CD4-positive, alpha-beta T cell treated with Interleukin-21 for 1 hour (primary cell): ENCODE measurements at regions not wholly inside any gene's neighbourhood (a gene's known extent, or its start where the extent isn't known, plus 50 kb on each side); places are given as distances from the start of the nearest gene placed in this dataset.

Experiments used
- DNase-seq: peaks from one replicate; pipeline ENCODE4 v3.0.0-alpha.2; 2020

- DNase-seq, result no peak
Measured at GRCh38 chr2:18172607-18173006, 294.1 kb downstream of the KCNS3 start.

- DNase-seq, result no peak
Measured at GRCh38 chr2:18171191-18172139, 293.0 kb downstream of the KCNS3 start.

GRCh38 chr2:18170642-18171041 is 292.2 kb downstream of the KCNS3 start:
- no peak for DNase-seq

- DNase-seq, result no peak
Measured at GRCh38 chr2:18169893-18170175, 291.4 kb downstream of the KCNS3 start.

- no peak for DNase-seq
Measured at GRCh38 chr2:18169121-18169892, 290.8 kb downstream of the KCNS3 start.

GRCh38 chr2:18167871-18168270 is 289.4 kb downstream of the KCNS3 start:
- DNase-seq, result no peak

- DNase-seq, result no peak
Measured at GRCh38 chr2:18161681-18162080, 283.2 kb downstream of the KCNS3 start.

GRCh38 chr2:18159896-18160295 is 281.4 kb downstream of the KCNS3 start:
- DNase-seq, result no peak

- no peak for DNase-seq
Measured at GRCh38 chr2:18156421-18156820, 278.0 kb downstream of the KCNS3 start.

GRCh38 chr2:18156002-18156401 is 277.5 kb downstream of the KCNS3 start:
- DNase-seq, result no peak

GRCh38 chr2:18154812-18155211 is 276.3 kb downstream of the KCNS3 start:
- DNase-seq, result no peak

GRCh38 chr2:18154259-18154658 is 275.8 kb downstream of the KCNS3 start:
- DNase-seq, result no peak

- DNase-seq, result no peak
Measured at GRCh38 chr2:18153741-18154140, 275.3 kb downstream of the KCNS3 start.

- no peak for DNase-seq
Measured at GRCh38 chr2:18151237-18151636, 272.8 kb downstream of the KCNS3 start.

- DNase-seq, result no peak
Measured at GRCh38 chr2:18149660-18150246, 271.3 kb downstream of the KCNS3 start.

GRCh38 chr2:18136881-18137475 is 258.5 kb downstream of the KCNS3 start:
- no peak for DNase-seq

- no peak for DNase-seq
Measured at GRCh38 chr2:18133310-18133709, 254.8 kb downstream of the KCNS3 start.

GRCh38 chr2:18132697-18133096 is 254.2 kb downstream of the KCNS3 start:
- DNase-seq, result no peak

GRCh38 chr2:18131761-18132160 is 253.3 kb downstream of the KCNS3 start:
- DNase-seq, result no peak

GRCh38 chr2:18129348-18129747 is 250.9 kb downstream of the KCNS3 start:
- DNase-seq, result no peak

GRCh38 chr2:18125303-18125702 is 246.8 kb downstream of the KCNS3 start:
- DNase-seq, result no peak

- DNase-seq, result no peak
Measured at GRCh38 chr2:18124116-18124835, 245.8 kb downstream of the KCNS3 start.

- DNase-seq, result no peak
Measured at GRCh38 chr2:18123577-18123976, 245.1 kb downstream of the KCNS3 start.
